OCI-LY7 (cell line): ENCODE measurements at regions not wholly inside any gene's neighbourhood (a gene's known extent, or its start where the extent isn't known, plus 50 kb on each side); places are given as distances from the start of the nearest gene placed in this dataset.

Experiments
- BruUV-seq: library from RNA; stranded (reverse); fragments of 400-500 nt; replicated peaks from 2 replicates; lab custom pipeline; 2021; lab: Mats Ljungman, UMichigan
- CTCF ChIA-PET: fragments of 300-600 bp; sonication (Branson Sonifier 250); formaldehyde crosslinking; loops from one replicate; lab custom pipeline; 2022; ENCODE audit warnings: antibody characterized with exemption; ENCODE audit not compliant: unreplicated experiment; lab: Charles Lee
- POLR2A ChIA-PET: fragments of 300-600 bp; sonication (Branson Sonifier 250); formaldehyde crosslinking; loops from one replicate; lab custom pipeline; 2022; ENCODE audit warnings: antibody characterized with exemption; lab: Charles Lee
- DNase-seq: peaks from one replicate; pipeline ENCODE4 v3.0.0-alpha.2; 2015; ENCODE audit warnings: low spot score
- H2AFZ ChIP-seq: fragments of 200-600 bp; sonication (generic), shearing (Covaris generic); 2 replicates; pipeline ENCODE4 v1.6.1; 2014; ENCODE audit warnings: mild to moderate bottlenecking, antibody characterized with exemption, low read length, moderate library complexity
- H3K27ac ChIP-seq: fragments of 200-600 bp; sonication (generic); 2 replicates; pipeline ENCODE4 v1.5.1; 2014; ENCODE audit warnings: mixed run types, low read depth, mild to moderate bottlenecking, moderate library complexity, low read length, inconsistent platforms; ENCODE audit not compliant: poor library complexity, severe bottlenecking
- H3K36me3 ChIP-seq: fragments of 200-600 bp; sonication (generic); 2 replicates; pipeline ENCODE4 v1.6.1; 2014; ENCODE audit warnings: mild to moderate bottlenecking, antibody characterized with exemption, low read length, moderate library complexity, mixed read lengths; ENCODE audit not compliant: insufficient read depth
- H3K4me1 ChIP-seq: fragments of 200-600 bp; sonication (generic); 2 replicates; pipeline ENCODE4 v1.5.1; 2014; ENCODE audit warnings: mild to moderate bottlenecking, low read length; ENCODE audit not compliant: insufficient read depth, poor library complexity, severe bottlenecking
- H3K4me2 ChIP-seq: fragments of 200-600 bp; sonication (generic); 2 replicates; pipeline ENCODE4 v1.6.1; 2014; ENCODE audit warnings: mild to moderate bottlenecking, low read length
- H3K4me3 ChIP-seq: fragments of 200-600 bp; sonication (generic); 2 replicates; pipeline ENCODE4 v1.5.1; 2014; ENCODE audit warnings: mild to moderate bottlenecking, low read depth, low read length; ENCODE audit not compliant: poor library complexity, severe bottlenecking
- H3K79me2 ChIP-seq: fragments of 200-600 bp; sonication (generic); 2 replicates; pipeline ENCODE4 v1.6.1; 2016; ENCODE audit warnings: low read depth, mild to moderate bottlenecking, low read length, moderate library complexity, mixed read lengths; ENCODE audit not compliant: insufficient read depth
- H3K9me2 ChIP-seq: fragments of 200-600 bp; sonication (generic); 2 replicates; pipeline ENCODE4 v1.6.1; 2016; ENCODE audit warnings: mild to moderate bottlenecking, low read length, mixed read lengths; ENCODE audit not compliant: insufficient read depth
- H3K9me3 ChIP-seq: fragments of 200-600 bp; sonication (generic); 2 replicates; pipeline ENCODE4 v1.6.1; 2014; ENCODE audit warnings: mild to moderate bottlenecking, mixed run types, low read length, mixed read lengths
- H4K20me1 ChIP-seq: fragments of 200-600 bp; sonication (generic); 2 replicates; pipeline ENCODE4 v1.6.1; 2014; ENCODE audit warnings: mild to moderate bottlenecking, antibody characterized with exemption, low read length, moderate library complexity, mixed read lengths; ENCODE audit not compliant: insufficient read depth
- CTCF ChIP-seq: fragments of 200-600 bp; sonication (generic); conservative IDR thresholded peaks from 2 replicates; pipeline ENCODE4 v1.5.1; 2014; ENCODE audit warnings: mild to moderate bottlenecking, antibody characterized with exemption, low read length, moderate library complexity, mixed read lengths
- EZH2phosphoT487 ChIP-seq: fragments of 200-600 bp; sonication (generic); IDR thresholded peaks from 2 replicates; pipeline ENCODE4 v1.6.1; 2018; ENCODE audit warnings: low read depth, borderline replicate concordance, mild to moderate bottlenecking, mixed run types, antibody characterized with exemption, low read length, moderate library complexity, mixed read lengths
- intact Hi-C: fragments of 100-400 bp; cut with micrococcal nuclease; formaldehyde crosslinking; loops from one replicate; pipeline ENCODE4 v1.10.0; 2022; ENCODE audit not compliant: unreplicated experiment

DNA sequence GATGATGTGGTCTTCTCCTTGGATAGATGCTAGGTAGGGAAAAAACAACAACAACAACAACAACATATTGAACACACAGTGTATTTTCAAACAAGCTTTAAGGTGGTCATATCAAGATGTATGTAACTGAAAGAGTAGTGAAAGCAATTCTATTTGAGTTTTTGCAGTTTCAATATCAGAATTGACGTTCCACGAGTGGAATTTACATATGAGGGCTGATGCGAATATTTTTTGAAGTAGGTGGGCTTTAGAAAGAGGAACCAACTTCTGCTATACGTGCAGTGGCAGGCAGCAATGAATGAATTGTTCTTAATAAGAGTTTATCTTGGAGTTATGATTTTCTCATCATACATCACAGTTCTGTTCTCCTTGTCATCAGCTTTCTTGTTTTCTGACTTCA lies 151.9 kb upstream of the CNTN3 start:
- H3K27ac ChIP-seq: no peak overlapping the region
- no TSS peak for BruUV-seq
- intact Hi-C loops: no loop called here
- H3K9me3 ChIP-seq: no peaks in the 10 kb centered on the region
- DNase-seq: no peak
- no peak overlapping the region for H3K4me2 ChIP-seq
- TF ChIP-seq EZH2phosphoT487: no peak
- TF ChIP-seq CTCF: no peak
- no peaks in the 10 kb centered on the region for H3K79me2 ChIP-seq
- ChIA-PET POLR2A (no interaction called here), CTCF (no interaction called here)
- H4K20me1 ChIP-seq: no peaks in the 10 kb centered on the region
- H3K4me1 ChIP-seq: no peaks in the 10 kb centered on the region
- no peaks in the 10 kb centered on the region for H3K9me2 ChIP-seq
- no peak overlapping the region for H2AFZ ChIP-seq
- no peaks in the 10 kb centered on the region for H3K36me3 ChIP-seq
- no peak overlapping the region for H3K4me3 ChIP-seq

GRCh38 chr3:74763830-74764229 lies 149.4 kb upstream of the CNTN3 start:
- CTCF ChIA-PET: no interaction called here
- Histone ChIP-seq H2AFZ (no peak overlapping the region), H3K4me1 (no peaks in the 10 kb centered on the region), H3K36me3 (no peaks in the 10 kb centered on the region), H3K27ac (no peak overlapping the region), H3K9me2 (no peaks in the 10 kb centered on the region), H3K79me2 (no peaks in the 10 kb centered on the region), H3K4me2 (no peak overlapping the region), H3K4me3 (no peak overlapping the region), H4K20me1 (no peaks in the 10 kb centered on the region), H3K9me3 (no peaks in the 10 kb centered on the region)
- intact Hi-C loops: no loop called here
- no peak for DNase-seq
- no TSS peak for BruUV-seq
- POLR2A ChIA-PET: interaction anchor here (0.6 kb wide), 1 partner anchor 280 kb away, joined by 3 read pairs; no protein-coding TSS in a partner anchor
- TF ChIP-seq CTCF (no peak), EZH2phosphoT487 (no peak)

GRCh38 chr3:74756674-74757073 lies 142.2 kb upstream of the CNTN3 start:
- TF ChIP-seq CTCF (no peak), EZH2phosphoT487 (no peak)
- ChIA-PET CTCF (no interaction called here), POLR2A (no interaction called here)

More at GRCh38 chr3:74756674-74757073, 142.2 kb upstream of the CNTN3 start:
- Histone ChIP-seq H3K9me3 (no peaks in the 10 kb centered on the region), H3K9me2 (no peaks in the 10 kb centered on the region), H3K4me3 (no peak overlapping the region), H4K20me1 (no peaks in the 10 kb centered on the region), H3K4me1 (no peaks in the 10 kb centered on the region), H3K36me3 (no peaks in the 10 kb centered on the region), H3K4me2 (no peak overlapping the region), H2AFZ (no peak overlapping the region), H3K79me2 (no peaks in the 10 kb centered on the region), H3K27ac (no peak overlapping the region)
- BruUV-seq: no TSS peak
- DNase-seq: no peak
- intact Hi-C loops: no loop called here
